Smooth muscle cell (in vitro differentiated cells): ENCODE measurements at regions not wholly inside any gene's neighbourhood (a gene's known extent, or its start where the extent isn't known, plus 50 kb on each side); places are given as distances from the start of the nearest gene placed in this dataset.
"Not testable (repeated sequence)": the region's sequence is repeated elsewhere in the genome, so short reads cannot be mapped to it uniquely, and the experiment has no call there.

Source experiments
- DNase-seq: peaks from one replicate; lab custom pipeline; 2025; ENCODE audit not compliant: unreplicated experiment; lab: John Stamatoyannopoulos, UW
- H2AFZ ChIP-seq: fragments of 200-600 bp; sonication (generic); 2 replicates; pipeline ENCODE4 v1.6.0; 2016; ENCODE audit warnings: antibody characterized with exemption, low read depth, mild to moderate bottlenecking
- H3F3A ChIP-seq: fragments of 200-600 bp; sonication (generic); 2 replicates; pipeline ENCODE4 v1.6.0; 2017; ENCODE audit warnings: antibody characterized with exemption, low read depth
- H3K27ac ChIP-seq: fragments of 200-600 bp; sonication (generic); 2 replicates; pipeline ENCODE4 v1.5.1; 2016; ENCODE audit warnings: low read depth, mild to moderate bottlenecking
- H3K27me3 ChIP-seq: fragments of 200-600 bp; sonication (generic); 2 replicates; pipeline ENCODE4 v1.6.1; 2016; ENCODE audit warnings: low read depth, mild to moderate bottlenecking
- H3K36me3 ChIP-seq: fragments of 200-600 bp; sonication (generic); 2 replicates; pipeline ENCODE4 v1.5.1; 2016; ENCODE audit warnings: low read depth
- H3K4me1 ChIP-seq: fragments of 200-600 bp; sonication (generic); 2 replicates; pipeline ENCODE4 v1.5.1; 2016; ENCODE audit warnings: low read depth
- H3K4me2 ChIP-seq: fragments of 200-600 bp; sonication (generic); 2 replicates; pipeline ENCODE4 v1.6.0; 2016; ENCODE audit warnings: mild to moderate bottlenecking
- H3K4me3 ChIP-seq: fragments of 200-600 bp; sonication (generic); 2 replicates; pipeline ENCODE4 v1.5.1; 2016; ENCODE audit warnings: mild to moderate bottlenecking
- H3K79me2 ChIP-seq: fragments of 200-600 bp; sonication (generic); 2 replicates; pipeline ENCODE4 v1.6.0; 2016; ENCODE audit warnings: low read depth, mild to moderate bottlenecking
- H3K9ac ChIP-seq: fragments of 200-600 bp; sonication (generic); 2 replicates; pipeline ENCODE4 v1.6.0; 2016; ENCODE audit warnings: low read depth
- H3K9me3 ChIP-seq: fragments of 200-600 bp; sonication (generic); replicated peaks from 2 replicates; pipeline ENCODE4 v1.5.1; 2016; ENCODE audit warnings: low read depth
- H4K20me1 ChIP-seq: fragments of 200-600 bp; sonication (generic); 2 replicates; pipeline ENCODE4 v1.6.0; 2016; ENCODE audit warnings: low read depth
- WGBS: methylation state at CpG from one replicate; pipeline ENCODE4 v1.1.7; 2016; ENCODE audit warnings: low lambda C conversion rate; 5-methylcytosine and 5-hydroxymethylcytosine counted together
- TF ChIP-seq, protein P1 (sequence below): fragments of 200-600 bp; sonication (generic); IDR thresholded peaks from 2 replicates; pipeline ENCODE4 v1.5.1; 2017; ENCODE audit warnings: borderline replicate concordance, mild to moderate bottlenecking, antibody characterized with exemption; ENCODE audit not compliant: insufficient read depth, poor library complexity, severe bottlenecking

DNA sequence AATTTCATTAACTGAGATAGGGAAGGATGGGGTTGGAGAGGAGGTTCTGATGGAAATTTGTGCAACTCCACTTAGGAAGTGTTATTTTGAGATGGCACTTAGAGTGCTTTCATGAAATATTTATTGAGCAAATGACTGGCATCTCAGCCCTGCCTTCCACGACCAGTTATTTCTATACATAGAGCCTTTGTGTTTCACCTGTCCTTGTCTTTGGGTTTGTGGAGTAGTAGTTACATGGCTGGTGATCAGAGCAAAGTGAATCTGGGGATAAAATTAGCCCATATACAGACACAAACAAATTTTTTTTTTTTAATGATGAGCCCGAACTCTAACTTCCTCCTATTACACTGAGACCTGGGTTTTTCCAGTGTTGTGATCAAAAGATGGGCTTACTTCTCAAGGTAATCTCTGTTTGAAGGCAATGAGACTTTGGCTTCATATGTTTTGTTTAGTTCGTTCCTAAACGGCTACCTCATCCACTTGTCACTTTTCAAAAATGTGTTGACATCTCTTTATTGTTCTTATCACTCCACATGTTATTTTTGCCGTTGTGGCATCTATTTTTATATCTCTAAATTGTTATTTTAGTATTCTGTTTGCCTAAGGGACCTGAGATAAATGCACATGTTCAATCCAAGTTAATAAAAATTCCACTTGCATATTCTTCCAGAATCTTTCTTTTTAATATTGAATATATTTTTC, 120.2 kb upstream of the FOLH1 start:
- H3K79me2 ChIP-seq, H3K27ac ChIP-seq, H3K9me3 ChIP-seq, H3F3A ChIP-seq, H4K20me1 ChIP-seq, H3K4me2 ChIP-seq, H3K27me3 ChIP-seq, H3K4me1 ChIP-seq, H3K9ac ChIP-seq, DNase-seq, H3K36me3 ChIP-seq, H3K4me3 ChIP-seq, H2AFZ ChIP-seq: not testable (repeated sequence)
- WGBS: 86% methylated on average over 5 of the region's 5 CpGs

DNA sequence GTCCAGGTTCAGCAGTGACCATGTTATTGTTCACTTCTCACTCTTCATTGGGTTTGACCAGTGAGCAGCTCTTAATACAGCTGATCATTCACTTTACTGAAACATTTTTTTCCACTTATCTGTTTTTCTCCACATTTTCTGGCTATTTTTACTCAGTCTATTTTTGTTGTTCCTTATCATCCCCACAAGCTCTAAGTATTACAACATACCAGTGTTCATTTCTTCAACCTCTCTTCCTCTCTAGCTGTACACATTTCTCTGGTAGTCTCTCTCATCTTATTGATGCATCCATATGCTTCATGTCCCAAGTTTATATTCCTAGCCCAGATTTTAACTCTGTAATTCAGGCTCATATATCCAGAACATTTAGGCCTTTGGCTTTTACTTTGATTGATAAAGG, 119.4 kb upstream of the FOLH1 start:
- not testable (repeated sequence) for H3K79me2 ChIP-seq, H3K27me3 ChIP-seq, H3K9me3 ChIP-seq, H4K20me1 ChIP-seq, H3K4me1 ChIP-seq, DNase-seq, H3K27ac ChIP-seq, H3K36me3 ChIP-seq, H2AFZ ChIP-seq, H3K4me2 ChIP-seq, H3K9ac ChIP-seq, H3K4me3 ChIP-seq, H3F3A ChIP-seq

DNA sequence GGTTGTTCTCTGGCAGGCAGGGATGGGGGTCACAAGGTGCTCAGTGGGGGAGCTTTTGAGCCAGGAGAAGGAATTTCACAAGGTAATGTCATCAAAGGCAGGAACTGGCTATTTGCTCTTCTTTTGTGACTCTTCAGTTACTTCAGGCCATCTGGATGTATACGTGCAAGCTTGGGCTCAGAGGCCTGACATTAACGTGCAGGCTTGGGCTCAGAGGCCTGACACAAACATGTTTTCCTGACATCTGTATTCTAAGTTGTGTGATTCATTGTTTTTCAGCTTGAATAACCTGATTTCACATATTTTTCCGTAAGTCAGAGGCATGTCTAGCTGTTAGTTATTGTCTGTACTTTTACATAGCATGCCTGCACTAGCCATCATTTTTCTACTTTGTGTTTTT, 118.2 kb upstream of the FOLH1 start:
- 33% methylated on average over 3 of the region's 3 CpGs for WGBS
- H3K79me2 ChIP-seq: not testable (repeated sequence)

GRCh38 chr11:49316180-49316579, 107.8 kb upstream of the FOLH1 start:
- Histone ChIP-seq H3K4me1 (no peaks in the 10 kb centered on the region), H2AFZ (no peak overlapping the region), H3K9ac (no peak overlapping the region), H3K27ac (no peak overlapping the region), H4K20me1 (no peaks in the 10 kb centered on the region), H3F3A (no peaks in the 10 kb centered on the region), H3K27me3 (no peaks in the 10 kb centered on the region), H3K9me3 (no peaks in the 10 kb centered on the region), H3K79me2 (no peaks in the 10 kb centered on the region), H3K36me3 (no peaks in the 10 kb centered on the region), H3K4me3 (no peak overlapping the region), H3K4me2 (no peak overlapping the region)
- TF ChIP-seq, protein P1, sequence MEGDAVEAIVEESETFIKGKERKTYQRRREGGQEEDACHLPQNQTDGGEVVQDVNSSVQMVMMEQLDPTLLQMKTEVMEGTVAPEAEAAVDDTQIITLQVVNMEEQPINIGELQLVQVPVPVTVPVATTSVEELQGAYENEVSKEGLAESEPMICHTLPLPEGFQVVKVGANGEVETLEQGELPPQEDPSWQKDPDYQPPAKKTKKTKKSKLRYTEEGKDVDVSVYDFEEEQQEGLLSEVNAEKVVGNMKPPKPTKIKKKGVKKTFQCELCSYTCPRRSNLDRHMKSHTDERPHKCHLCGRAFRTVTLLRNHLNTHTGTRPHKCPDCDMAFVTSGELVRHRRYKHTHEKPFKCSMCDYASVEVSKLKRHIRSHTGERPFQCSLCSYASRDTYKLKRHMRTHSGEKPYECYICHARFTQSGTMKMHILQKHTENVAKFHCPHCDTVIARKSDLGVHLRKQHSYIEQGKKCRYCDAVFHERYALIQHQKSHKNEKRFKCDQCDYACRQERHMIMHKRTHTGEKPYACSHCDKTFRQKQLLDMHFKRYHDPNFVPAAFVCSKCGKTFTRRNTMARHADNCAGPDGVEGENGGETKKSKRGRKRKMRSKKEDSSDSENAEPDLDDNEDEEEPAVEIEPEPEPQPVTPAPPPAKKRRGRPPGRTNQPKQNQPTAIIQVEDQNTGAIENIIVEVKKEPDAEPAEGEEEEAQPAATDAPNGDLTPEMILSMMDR: no peak
- 81% methylated on average over 2 of the region's 2 CpGs for WGBS
- no peak for DNase-seq

More for the DNA sequence above, 118.2 kb upstream of the FOLH1 start:
- H3K4me3 ChIP-seq, H3F3A ChIP-seq, H3K36me3 ChIP-seq, DNase-seq, H3K27me3 ChIP-seq, H4K20me1 ChIP-seq, H3K4me2 ChIP-seq, H2AFZ ChIP-seq, H3K9ac ChIP-seq, H3K27ac ChIP-seq, H3K4me1 ChIP-seq, H3K9me3 ChIP-seq: not testable (repeated sequence)

GRCh38 chr11:49303080-49303479, 94.7 kb upstream of the FOLH1 start:
- DNase-seq: no peak
- 86% methylated on average over 1 of the region's 1 CpG for WGBS
- H3F3A ChIP-seq: no peaks in the 10 kb centered on the region

More at GRCh38 chr11:49303080-49303479, 94.7 kb upstream of the FOLH1 start:
- Histone ChIP-seq H3K27ac (no peak overlapping the region), H3K4me1 (no peaks in the 10 kb centered on the region), H3K79me2 (no peaks in the 10 kb centered on the region), H3K9ac (no peak overlapping the region), H4K20me1 (no peaks in the 10 kb centered on the region), H3K27me3 (no peaks in the 10 kb centered on the region), H3K9me3 (no peaks in the 10 kb centered on the region), H3K4me3 (no peak overlapping the region), H3K4me2 (no peak overlapping the region), H2AFZ (no peak overlapping the region), H3K36me3 (no peaks in the 10 kb centered on the region)
- TF ChIP-seq, protein P1: no peak
